ENCODE measurements at regions not wholly inside any gene's neighbourhood (a gene's known extent, or its start where the extent isn't known, plus 50 kb on each side); places are given as distances from the start of the nearest gene placed in this dataset.

DNA sequence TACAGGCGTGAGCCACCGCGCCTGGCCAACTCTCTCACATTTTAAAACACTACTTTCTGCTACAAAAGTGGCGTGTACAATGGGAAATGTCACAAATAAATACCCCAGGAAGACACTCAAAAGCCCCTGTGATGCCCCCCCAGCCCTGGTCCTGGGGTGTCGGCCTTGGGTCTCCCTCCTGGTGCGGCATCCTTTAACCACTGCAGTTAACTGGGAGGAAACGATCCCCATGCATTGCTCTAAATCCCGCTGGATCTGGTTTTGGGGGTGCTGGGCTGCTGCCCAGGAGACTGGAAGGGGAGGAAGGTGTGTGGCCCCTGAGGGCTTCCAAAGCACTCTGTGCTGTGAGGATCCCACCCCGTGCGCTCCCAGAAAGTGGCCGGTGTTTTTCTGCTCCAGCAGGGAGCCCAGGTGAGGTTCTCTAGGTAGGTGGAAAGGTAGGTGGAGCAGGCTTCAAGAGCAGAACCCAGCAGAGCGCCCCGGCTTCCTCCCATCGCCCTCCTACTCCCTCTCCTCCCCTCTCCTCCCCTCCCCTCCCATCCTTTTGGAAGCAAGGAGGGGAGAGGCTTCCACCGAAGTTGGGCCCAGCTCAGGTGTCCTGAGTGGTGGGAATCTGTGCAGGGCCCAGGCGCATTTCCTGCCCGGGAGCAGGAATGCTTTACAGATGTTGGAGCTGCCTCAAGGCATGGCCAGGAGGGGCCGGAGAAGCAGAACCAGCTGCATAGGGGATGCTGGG, 363.3 kb downstream of the SEC14L1 start:
- Histone ChIP-seq H3K9me3 (replicated peaks; ENCODE audit: low read length) (no peaks in the 10 kb centered on the region), H3K9ac (ENCODE audit: low read depth, low read length) (no peak overlapping the region), H3K27me3 (ENCODE audit: control insufficient read depth, insufficient read depth, low read length) (no peaks in the 10 kb centered on the region), H3K4me2 (ENCODE audit: low read length) (no peak overlapping the region), H3K4me3 (ENCODE audit: low read length) (no peak overlapping the region), H3K36me3 (ENCODE audit: insufficient read depth, low read length) (peaks cover 50% of the 10 kb centered on the region), H3K4me1 (ENCODE audit: control insufficient read depth, insufficient read depth, low read length) (peaks cover 4% of the 10 kb centered on the region)

DNA sequence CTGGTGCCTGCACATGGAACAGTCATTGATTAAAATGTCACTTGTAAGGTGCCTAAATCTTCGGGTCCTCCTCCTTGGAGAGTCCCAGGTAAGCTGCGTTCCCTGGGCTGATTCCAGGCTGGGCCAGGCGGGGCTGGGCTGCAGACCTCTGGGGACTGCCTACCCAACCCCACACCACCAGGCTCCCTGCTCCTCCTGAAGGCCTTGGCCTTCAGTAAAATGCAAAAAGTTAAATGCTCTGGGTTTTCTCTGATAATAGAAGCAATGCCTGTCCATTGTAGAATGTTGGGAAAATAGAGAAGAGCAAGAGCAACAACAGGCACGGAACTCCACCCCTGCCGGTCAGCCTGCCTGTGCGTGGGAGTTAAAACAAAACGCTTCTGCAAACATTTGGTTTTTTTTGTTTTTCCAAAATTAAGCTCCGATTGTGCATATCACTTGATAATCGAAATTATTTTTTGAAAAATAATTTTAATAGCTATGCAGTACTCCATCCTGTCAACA, 363.9 kb downstream of the SEC14L1 start:
- Histone ChIP-seq H3K4me2 (ENCODE audit: low read length) (no peak overlapping the region), H3K9me3 (replicated peaks; ENCODE audit: low read length) (no peaks in the 10 kb centered on the region), H3K9ac (ENCODE audit: low read depth, low read length) (no peak overlapping the region), H3K36me3 (ENCODE audit: insufficient read depth, low read length) (peaks cover 50% of the 10 kb centered on the region), H3K27me3 (ENCODE audit: control insufficient read depth, insufficient read depth, low read length) (no peaks in the 10 kb centered on the region), H3K4me1 (ENCODE audit: control insufficient read depth, insufficient read depth, low read length) (peaks cover 4% of the 10 kb centered on the region), H3K4me3 (ENCODE audit: low read length) (no peak overlapping the region)

DNA sequence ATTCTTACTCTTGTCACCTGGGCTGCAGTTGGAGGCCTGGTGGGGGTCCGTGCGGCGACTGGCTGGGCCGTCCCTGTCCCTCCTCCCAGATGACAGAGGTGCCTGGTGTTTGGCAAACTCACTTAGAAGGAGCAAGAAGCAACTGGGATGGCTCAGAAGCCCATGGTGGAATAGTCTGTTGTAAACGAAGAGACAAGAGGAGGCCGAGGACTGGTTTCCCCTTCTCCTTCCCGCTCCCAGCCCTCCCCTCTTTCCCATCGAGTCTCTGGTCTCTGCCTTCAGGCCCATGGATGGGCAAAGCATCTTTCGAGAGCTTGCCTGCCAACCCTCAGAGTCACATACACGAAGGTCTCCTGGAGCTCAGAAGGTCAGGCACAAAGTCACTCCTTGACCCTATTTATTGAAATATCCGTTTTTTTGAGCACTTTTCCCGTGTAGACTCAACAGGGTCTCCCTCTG, 364.4 kb downstream of the SEC14L1 start:
- H3K4me3 ChIP-seq (ENCODE audit: low read length): no peak overlapping the region
- no peak overlapping the region for H3K9ac ChIP-seq (ENCODE audit: low read depth, low read length)
- H3K4me2 ChIP-seq (ENCODE audit: low read length): no peak overlapping the region
- H3K9me3 ChIP-seq (replicated peaks; ENCODE audit: low read length): no peaks in the 10 kb centered on the region
- peaks cover 4% of the 10 kb centered on the region for H3K4me1 ChIP-seq (ENCODE audit: control insufficient read depth, insufficient read depth, low read length)
- no peaks in the 10 kb centered on the region for H3K27me3 ChIP-seq (ENCODE audit: control insufficient read depth, insufficient read depth, low read length)
- peaks cover 50% of the 10 kb centered on the region for H3K36me3 ChIP-seq (ENCODE audit: insufficient read depth, low read length)

GRCh38 chr17:77506371-77506991, 365.7 kb downstream of the SEC14L1 start:
- H3K4me1 ChIP-seq (ENCODE audit: control insufficient read depth, insufficient read depth, low read length): peaks cover 4% of the 10 kb centered on the region
- H3K9ac ChIP-seq (ENCODE audit: low read depth, low read length): no peak overlapping the region
- no peaks in the 10 kb centered on the region for H3K9me3 ChIP-seq (replicated peaks; ENCODE audit: low read length)
- no peak overlapping the region for H3K4me3 ChIP-seq (ENCODE audit: low read length)
- H3K4me2 ChIP-seq (ENCODE audit: low read length): no peak overlapping the region
- H3K36me3 ChIP-seq (ENCODE audit: insufficient read depth, low read length): peaks cover 40% of the 10 kb centered on the region
- no peaks in the 10 kb centered on the region for H3K27me3 ChIP-seq (ENCODE audit: control insufficient read depth, insufficient read depth, low read length)

- no peaks in the 10 kb centered on the region for H3K27me3 ChIP-seq (ENCODE audit: control insufficient read depth, insufficient read depth, low read length)
- no peak overlapping the region for H3K9ac ChIP-seq (ENCODE audit: low read depth, low read length)
- H3K9me3 ChIP-seq (replicated peaks; ENCODE audit: low read length): no peaks in the 10 kb centered on the region
- peaks cover 4% of the 10 kb centered on the region for H3K4me1 ChIP-seq (ENCODE audit: control insufficient read depth, insufficient read depth, low read length)
- peaks cover 31% of the 10 kb centered on the region for H3K36me3 ChIP-seq (ENCODE audit: insufficient read depth, low read length)
- H3K4me3 ChIP-seq (ENCODE audit: low read length): no peak overlapping the region
- no peak overlapping the region for H3K4me2 ChIP-seq (ENCODE audit: low read length)
Observed at GRCh38 chr17:77507111-77507885, 366.5 kb downstream of the SEC14L1 start.

DNA sequence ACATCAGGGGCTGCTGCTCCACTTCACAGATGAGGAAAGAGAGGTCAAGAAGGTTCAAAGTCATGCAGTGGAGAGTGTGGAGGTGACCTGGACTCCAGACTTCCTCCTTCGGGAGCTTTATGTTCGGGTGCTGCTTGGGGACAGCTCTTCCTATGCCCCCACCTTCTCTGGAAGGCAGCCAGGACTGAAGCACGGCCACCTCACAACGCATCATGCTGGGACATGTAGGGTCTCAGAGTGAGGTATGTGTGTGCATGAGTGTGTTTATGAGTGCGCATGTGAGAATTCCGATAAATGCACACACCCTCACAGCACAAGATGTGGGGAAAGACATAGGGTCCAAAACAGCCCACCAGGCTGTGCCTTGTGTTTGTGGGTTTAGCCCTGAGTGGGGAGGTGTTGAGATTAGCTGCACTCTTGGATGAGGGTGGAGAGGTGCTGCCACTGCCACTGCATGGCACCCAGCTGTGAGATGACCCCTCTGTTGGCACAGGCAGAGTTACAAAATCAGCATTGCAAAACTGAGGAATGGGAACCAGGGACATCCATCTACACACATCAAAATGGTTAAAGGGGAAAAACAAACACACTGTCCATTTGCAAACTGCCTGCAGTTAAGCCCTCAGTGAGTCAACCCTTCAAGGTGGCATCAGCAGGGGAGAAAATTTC, 367.4 kb downstream of the SEC14L1 start:
- H3K27me3 ChIP-seq (ENCODE audit: control insufficient read depth, insufficient read depth, low read length): no peaks in the 10 kb centered on the region

GRCh38 chr17:77509089-77509488, 368.3 kb downstream of the SEC14L1 start:
- H3K4me2 ChIP-seq (ENCODE audit: low read length): no peak overlapping the region
- peaks cover 21% of the 10 kb centered on the region for H3K36me3 ChIP-seq (ENCODE audit: insufficient read depth, low read length)
- peaks cover 4% of the 10 kb centered on the region for H3K4me1 ChIP-seq (ENCODE audit: control insufficient read depth, insufficient read depth, low read length)
- no peaks in the 10 kb centered on the region for H3K9me3 ChIP-seq (replicated peaks; ENCODE audit: low read length)
- H3K9ac ChIP-seq (ENCODE audit: low read depth, low read length): no peak overlapping the region
- H3K4me3 ChIP-seq (ENCODE audit: low read length): no peak overlapping the region
- no peaks in the 10 kb centered on the region for H3K27me3 ChIP-seq (ENCODE audit: control insufficient read depth, insufficient read depth, low read length)

More for the DNA sequence above, 367.4 kb downstream of the SEC14L1 start:
- Histone ChIP-seq H3K4me1 (ENCODE audit: control insufficient read depth, insufficient read depth, low read length) (peaks cover 4% of the 10 kb centered on the region), H3K9me3 (replicated peaks; ENCODE audit: low read length) (no peaks in the 10 kb centered on the region), H3K36me3 (ENCODE audit: insufficient read depth, low read length) (peaks cover 23% of the 10 kb centered on the region), H3K4me3 (ENCODE audit: low read length) (no peak overlapping the region), H3K4me2 (ENCODE audit: low read length) (no peak overlapping the region), H3K9ac (ENCODE audit: low read depth, low read length) (no peak overlapping the region)

GRCh38 chr17:77509599-77509998, 368.8 kb downstream of the SEC14L1 start:
- H3K4me1 ChIP-seq (ENCODE audit: control insufficient read depth, insufficient read depth, low read length): peaks cover 4% of the 10 kb centered on the region
- H3K9me3 ChIP-seq (replicated peaks; ENCODE audit: low read length): no peaks in the 10 kb centered on the region
- no peak overlapping the region for H3K9ac ChIP-seq (ENCODE audit: low read depth, low read length)
- no peak overlapping the region for H3K4me3 ChIP-seq (ENCODE audit: low read length)
- no peaks in the 10 kb centered on the region for H3K27me3 ChIP-seq (ENCODE audit: control insufficient read depth, insufficient read depth, low read length)
- peaks cover 21% of the 10 kb centered on the region for H3K36me3 ChIP-seq (ENCODE audit: insufficient read depth, low read length)
- H3K4me2 ChIP-seq (ENCODE audit: low read length): no peak overlapping the region

DNA sequence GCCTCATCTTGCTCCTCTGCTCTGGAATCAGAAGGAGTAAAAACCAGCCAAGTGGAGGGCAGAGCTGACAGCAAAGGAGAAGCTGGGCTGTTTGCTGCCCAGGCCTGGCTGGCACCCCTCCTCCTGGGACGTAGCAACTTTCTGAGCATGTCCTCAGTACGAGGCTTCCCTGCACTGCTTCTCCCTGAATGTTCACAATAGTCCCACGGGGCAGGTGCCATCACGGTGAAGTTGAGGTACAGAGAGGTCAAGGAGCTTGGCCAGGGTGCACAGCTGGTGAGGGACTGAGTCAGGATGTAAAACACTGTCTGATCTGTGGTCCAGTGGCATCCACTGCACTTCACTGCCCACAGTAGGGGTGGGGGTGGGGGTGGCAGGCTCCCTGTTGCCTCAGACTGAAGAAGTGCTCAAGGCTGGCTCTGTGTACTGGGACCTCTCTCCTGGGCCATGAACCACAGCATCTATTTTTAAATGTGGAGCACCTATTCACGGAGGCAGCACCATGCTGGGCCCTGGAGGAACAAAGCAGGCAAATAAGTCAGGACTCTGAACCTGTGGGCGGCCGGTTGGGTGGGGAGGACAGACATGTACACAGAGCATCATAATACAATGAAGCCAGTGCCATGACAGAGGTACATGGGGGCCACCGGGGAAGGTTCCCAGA, 369.5 kb downstream of the SEC14L1 start:
- Histone ChIP-seq H3K4me2 (ENCODE audit: low read length) (no peak overlapping the region), H3K9me3 (replicated peaks; ENCODE audit: low read length) (no peaks in the 10 kb centered on the region), H3K27me3 (ENCODE audit: control insufficient read depth, insufficient read depth, low read length) (no peaks in the 10 kb centered on the region), H3K36me3 (ENCODE audit: insufficient read depth, low read length) (peaks cover 18% of the 10 kb centered on the region), H3K4me3 (ENCODE audit: low read length) (no peak overlapping the region), H3K4me1 (ENCODE audit: control insufficient read depth, insufficient read depth, low read length) (peaks cover 4% of the 10 kb centered on the region), H3K9ac (ENCODE audit: low read depth, low read length) (no peak overlapping the region)

- no peak overlapping the region for H3K9ac ChIP-seq (ENCODE audit: low read depth, low read length)
- peaks cover 16% of the 10 kb centered on the region for H3K36me3 ChIP-seq (ENCODE audit: insufficient read depth, low read length)
- H3K4me3 ChIP-seq (ENCODE audit: low read length): no peak overlapping the region
Observed at GRCh38 chr17:77511514-77512061, 370.8 kb downstream of the SEC14L1 start.

More at GRCh38 chr17:77511514-77512061, 370.8 kb downstream of the SEC14L1 start:
- no peaks in the 10 kb centered on the region for H3K9me3 ChIP-seq (replicated peaks; ENCODE audit: low read length)
- H3K4me2 ChIP-seq (ENCODE audit: low read length): no peak overlapping the region
- H3K27me3 ChIP-seq (ENCODE audit: control insufficient read depth, insufficient read depth, low read length): no peaks in the 10 kb centered on the region
- H3K4me1 ChIP-seq (ENCODE audit: control insufficient read depth, insufficient read depth, low read length): peaks cover 4% of the 10 kb centered on the region
